ENCODE measurements at regions not wholly inside any gene's neighbourhood (a gene's known extent, or its start where the extent isn't known, plus 50 kb on each side); places are given as distances from the start of the nearest gene placed in this dataset.

- intact Hi-C loops (cut with DNase I; ENCODE audit: low total_unique reads), result no loop called here
- 70 to 74% methylated on average over 2 of the region's 2 CpGs for WGBS, 2 donors
These were observed 113.0 kb upstream of the DCLK2 start for GRCh38 chr4:149965206-149965605.

DNA sequence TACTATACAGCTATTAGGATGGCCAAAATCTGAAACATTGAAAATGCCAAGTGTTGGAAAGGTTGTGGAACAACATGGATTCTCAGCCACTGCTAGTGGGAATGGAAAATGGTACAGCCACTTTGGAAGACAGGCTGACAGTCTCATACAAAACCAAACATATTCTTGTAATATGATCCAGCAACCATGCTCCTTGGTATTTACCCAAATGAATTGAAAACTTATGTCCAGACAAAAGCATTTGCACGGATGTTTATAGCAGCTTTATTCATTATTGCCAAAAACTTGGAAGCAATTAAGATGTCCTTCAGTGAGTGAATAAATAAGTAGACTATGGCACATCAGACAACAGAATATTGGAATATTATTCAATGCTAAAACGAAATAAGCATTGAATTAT lies 105.8 kb upstream of the DCLK2 start:
- 32 to 43% methylated on average over 2 of the region's 2 CpGs for WGBS, 2 donors
- no peak overlapping the region for H3K4me3 ChIP-seq (ENCODE audit: low read depth, poor library complexity, severe bottlenecking)
- no peak for DNase-seq (ENCODE audit: low spot score in 2 of 2)
- TF ChIP-seq POLR2A (IDR thresholded peaks at IDR 0.05) (no peak), CTCF (IDR thresholded peaks at IDR 0.05) (no peak)
- intact Hi-C loops (cut with DNase I; ENCODE audit: low total_unique reads), result no loop called here

More at GRCh38 chr4:149965206-149965605, 113.0 kb upstream of the DCLK2 start:
- H3K4me3 ChIP-seq (ENCODE audit: low read depth, poor library complexity, severe bottlenecking), result no peak overlapping the region
- DNase-seq (ENCODE audit: low spot score in 2 of 2), result no peak
- TF ChIP-seq CTCF (IDR thresholded peaks at IDR 0.05) (no peak), POLR2A (IDR thresholded peaks at IDR 0.05) (no peak)

DNA sequence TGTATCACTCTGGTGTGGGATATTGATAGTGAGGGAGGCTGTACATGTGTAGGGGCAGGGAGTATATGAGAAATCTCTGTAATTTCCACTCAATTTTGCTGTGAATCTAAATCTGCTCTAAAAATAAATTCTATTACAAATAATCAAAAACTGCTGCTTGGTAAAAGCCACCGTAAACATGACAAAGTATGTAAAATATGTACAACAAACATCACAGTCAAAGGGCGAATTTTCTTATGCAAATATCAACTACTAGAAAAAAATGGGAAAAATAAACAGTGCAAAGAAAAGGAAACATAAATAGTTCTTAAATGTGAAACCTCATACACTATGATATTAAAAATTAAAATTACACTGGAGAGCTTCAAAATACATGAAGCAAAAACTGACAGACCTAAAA lies 105.1 kb upstream of the DCLK2 start:
- TF ChIP-seq CTCF (IDR thresholded peaks at IDR 0.05) (no peak), POLR2A (IDR thresholded peaks at IDR 0.05) (no peak)
- intact Hi-C loops (cut with DNase I; ENCODE audit: low total_unique reads), result no loop called here
- 71 to 78% methylated on average over 2 of the region's 2 CpGs for WGBS, 2 donors

DNA sequence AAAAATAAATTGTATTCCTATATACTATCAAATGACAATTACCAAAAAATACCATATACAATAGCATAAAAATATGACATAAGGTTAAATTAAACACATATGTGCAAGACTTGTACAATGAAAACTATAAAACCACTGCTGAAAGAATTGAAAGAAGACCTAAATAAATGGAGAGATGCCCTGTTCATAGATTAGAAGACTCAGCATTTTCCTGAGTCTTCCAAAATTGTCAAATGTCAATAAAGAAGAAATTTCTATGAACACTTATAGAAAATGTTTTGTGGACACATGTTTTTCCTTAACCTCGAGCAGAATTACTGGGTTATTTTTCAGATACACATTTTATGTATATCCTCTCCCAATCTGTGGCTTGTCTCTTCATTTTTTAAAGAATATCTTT lies 103.1 kb upstream of the DCLK2 start:
- no peak overlapping the region for H3K4me3 ChIP-seq (ENCODE audit: low read depth, poor library complexity, severe bottlenecking)
- 74 to 81% methylated on average over 1 of the region's 1 CpG for WGBS, 2 donors
- intact Hi-C loops (cut with DNase I; ENCODE audit: low total_unique reads), result no loop called here
- TF ChIP-seq POLR2A (IDR thresholded peaks at IDR 0.05), result no peak
- TF ChIP-seq CTCF (IDR thresholded peaks at IDR 0.05), result no peak
- no peak for DNase-seq (ENCODE audit: low spot score in 2 of 2)

More for the DNA sequence above, 105.1 kb upstream of the DCLK2 start:
- no peak for DNase-seq (ENCODE audit: low spot score in 2 of 2)
- no peak overlapping the region for H3K4me3 ChIP-seq (ENCODE audit: low read depth, poor library complexity, severe bottlenecking)

DNA sequence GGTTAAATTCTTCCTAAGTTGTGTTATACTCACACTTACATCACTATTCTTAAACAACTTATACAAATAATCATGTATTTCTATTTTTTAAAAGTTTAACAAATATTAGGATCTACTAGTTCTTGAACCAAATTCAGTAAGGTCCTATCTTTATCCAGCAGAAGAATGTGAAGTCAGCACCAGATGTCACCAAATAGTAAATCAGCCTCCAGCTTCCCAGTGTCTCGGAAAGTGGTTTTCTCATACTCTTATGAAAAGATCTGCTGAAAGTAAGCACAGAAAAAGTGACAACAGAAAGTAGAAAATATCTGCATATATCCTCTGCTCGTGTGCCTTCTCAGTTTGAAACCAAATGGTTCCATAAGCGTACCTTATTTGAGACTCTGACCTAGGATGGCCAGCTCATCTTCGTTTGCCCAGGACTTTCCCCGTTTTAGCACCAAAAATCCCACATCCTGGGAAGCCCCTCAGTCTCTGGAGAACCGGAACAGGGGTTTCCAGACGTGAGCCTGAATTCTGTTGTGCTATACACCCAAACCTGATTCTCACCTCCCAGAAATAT lies 98.0 kb upstream of the DCLK2 start:
- 42 to 54% methylated on average over 7 of the region's 7 CpGs for WGBS, 2 donors
- intact Hi-C loops (cut with DNase I; ENCODE audit: low total_unique reads), result loop anchor here (10.0 kb wide), 1 partner anchor 265 kb away; no protein-coding TSS in a partner anchor
- no peak overlapping the region for H3K4me3 ChIP-seq (ENCODE audit: low read depth, poor library complexity, severe bottlenecking)
- no peak for TF ChIP-seq POLR2A (IDR thresholded peaks at IDR 0.05)
- TF ChIP-seq CTCF (IDR thresholded peaks at IDR 0.05), result no peak
- no peak for DNase-seq (ENCODE audit: low spot score in 2 of 2)

DNA sequence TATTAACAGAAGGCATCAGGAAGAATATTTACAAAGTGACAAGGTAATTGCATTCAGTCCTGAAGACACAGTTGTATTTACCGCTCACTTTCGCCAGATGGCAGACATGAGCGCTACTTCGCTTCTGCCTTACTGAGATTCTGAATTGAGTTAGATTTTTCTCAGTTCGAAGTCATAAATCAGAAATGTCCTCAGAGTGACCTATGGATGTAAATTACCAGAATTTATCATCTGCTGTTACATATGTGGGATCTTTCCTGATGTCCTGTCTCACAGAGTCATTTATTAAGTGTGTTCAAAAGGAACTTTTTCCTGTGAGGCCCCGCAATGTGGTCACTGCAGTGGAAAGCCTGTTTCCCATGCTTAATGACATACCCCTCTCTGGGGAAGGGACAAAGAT lies 97.3 kb upstream of the DCLK2 start:
- H3K4me3 ChIP-seq (ENCODE audit: low read depth, poor library complexity, severe bottlenecking), result no peak overlapping the region
- TF ChIP-seq POLR2A (IDR thresholded peaks at IDR 0.05), result no peak
- no peak for TF ChIP-seq CTCF (IDR thresholded peaks at IDR 0.05)
- 19 to 20% methylated on average over 6 of the region's 6 CpGs for WGBS, 2 donors
- peak in 1 of 2 donors; percentile 85 for DNase-seq (ENCODE audit: low spot score in 2 of 2)
- intact Hi-C loops (cut with DNase I; ENCODE audit: low total_unique reads), result loop anchor here (10.0 kb wide), 1 partner anchor 264 kb away; no protein-coding TSS in a partner anchor
